DND-41 (cell line): ENCODE measurements at regions not wholly inside any gene's neighbourhood (a gene's known extent, or its start where the extent isn't known, plus 50 kb on each side); places are given as distances from the start of the nearest gene placed in this dataset.
"Not testable (repeated sequence)": the region's sequence is repeated elsewhere in the genome, so short reads cannot be mapped to it uniquely, and the experiment has no call there.

Experiments used
- ATAC-seq: fragments of 200-7000 bp; cut with Tn5 transposase; 3 replicates; pipeline ENCODE4 v1.9.1; 2021; ENCODE audit warnings: low read depth; ENCODE audit not compliant: insufficient read depth
- DNase-seq: peaks from one replicate; pipeline ENCODE4 v3.0.0-alpha.2; 2020
- H2AFZ ChIP-seq: 2 replicates; pipeline ENCODE4 v1.6.0; 2012; ENCODE audit warnings: low read depth, low read length
- H3K27ac ChIP-seq: 2 replicates; pipeline ENCODE4 v1.5.1; 2012; ENCODE audit warnings: low read length, inconsistent platforms
- H3K27me3 ChIP-seq: fragments of 200-600 bp; sonication (generic); 2 replicates; pipeline ENCODE4 v1.6.0; 2012; ENCODE audit warnings: low read length, mild to moderate bottlenecking, inconsistent platforms; ENCODE audit not compliant: insufficient read depth, poor library complexity
- H3K36me3 ChIP-seq: 2 replicates; pipeline ENCODE4 v1.5.1; 2012; ENCODE audit warnings: low read length, inconsistent platforms; ENCODE audit not compliant: insufficient read depth
- H3K4me1 ChIP-seq: 2 replicates; pipeline ENCODE4 v1.5.1; 2012; ENCODE audit warnings: mild to moderate bottlenecking, low read length; ENCODE audit not compliant: insufficient read depth
- H3K4me2 ChIP-seq: 2 replicates; pipeline ENCODE4 v1.6.0; 2012; ENCODE audit warnings: mild to moderate bottlenecking, moderate library complexity, low read length, inconsistent platforms; ENCODE audit not compliant: insufficient read depth
- H3K4me3 ChIP-seq, 2 experiments: fragments of 200-600 bp in 1 of 2; shearing (Covaris generic) in 1 of 2; 2 replicates each; pipeline ENCODE4 v1.5.1; 2012 to 2016; ENCODE audit warnings: inconsistent platforms in 2 of 2, low read length in 2 of 2, mild to moderate bottlenecking in 2 of 2, low read depth in 1 of 2, moderate library complexity in 1 of 2
- H3K79me2 ChIP-seq: 2 replicates; pipeline ENCODE4 v1.6.0; 2012; ENCODE audit warnings: low read length, inconsistent platforms; ENCODE audit not compliant: insufficient read depth
- H3K9ac ChIP-seq: 2 replicates; pipeline ENCODE4 v1.6.0; 2012; ENCODE audit warnings: low read depth, mild to moderate bottlenecking, inconsistent platforms, low read length, moderate library complexity
- H3K9me3 ChIP-seq: 2 replicates; pipeline ENCODE4 v1.5.1; 2012; ENCODE audit warnings: low read length, moderate library complexity, mild to moderate bottlenecking, inconsistent platforms; ENCODE audit not compliant: insufficient read depth, severe bottlenecking
- H4K20me1 ChIP-seq: 2 replicates; pipeline ENCODE4 v1.6.0; 2012; ENCODE audit warnings: low read length; ENCODE audit not compliant: insufficient read depth
- CTCF ChIP-seq: IDR thresholded peaks from 2 replicates; pipeline ENCODE4 v1.5.1; 2012; ENCODE audit warnings: borderline replicate concordance, low read length, moderate library complexity, mild to moderate bottlenecking; ENCODE audit not compliant: poor library complexity, severe bottlenecking; ENCODE audit errors: extremely low read depth
- EZH2 ChIP-seq: IDR thresholded peaks from 3 replicates; pipeline ENCODE4 v1.6.1; 2012; ENCODE audit warnings: borderline replicate concordance, low read depth, mild to moderate bottlenecking, moderate library complexity, low read length, inconsistent platforms; ENCODE audit not compliant: severe bottlenecking

- no peak for ATAC-seq
- Histone ChIP-seq H3K9ac (no peak overlapping the region), H3K27ac (no peak overlapping the region)
These were observed 630.5 kb upstream of the IGFBP7 start for GRCh38 chr4:57740625-57741190.

GRCh38 chr4:57736781-57737180, 626.6 kb upstream of the IGFBP7 start:
- Histone ChIP-seq H3K9me3 (no peaks in the 10 kb centered on the region), H3K27me3 (no peaks in the 10 kb centered on the region), H2AFZ (no peak overlapping the region), H3K27ac (no peak overlapping the region), H3K4me3 (no peak overlapping the region), H3K4me1 (no peaks in the 10 kb centered on the region), H3K9ac (no peak overlapping the region), H3K36me3 (no peaks in the 10 kb centered on the region), H4K20me1 (no peaks in the 10 kb centered on the region), H3K79me2 (no peaks in the 10 kb centered on the region), H3K4me2 (no peak overlapping the region)
- ATAC-seq (no peak), DNase-seq (no peak)
- TF ChIP-seq EZH2 (no peak), CTCF (no peak)

More at GRCh38 chr4:57740625-57741190, 630.5 kb upstream of the IGFBP7 start:
- no peak overlapping the region for H2AFZ ChIP-seq
- no peaks in the 10 kb centered on the region for H3K4me1 ChIP-seq
- no peaks in the 10 kb centered on the region for H3K36me3 ChIP-seq
- no peaks in the 10 kb centered on the region for H3K27me3 ChIP-seq
- no peak overlapping the region for H3K4me2 ChIP-seq
- no peaks in the 10 kb centered on the region for H3K79me2 ChIP-seq
- TF ChIP-seq EZH2 (no peak), CTCF (no peak)
- H4K20me1 ChIP-seq: no peaks in the 10 kb centered on the region
- DNase-seq: no peak
- no peak overlapping the region for H3K4me3 ChIP-seq
- no peaks in the 10 kb centered on the region for H3K9me3 ChIP-seq

GRCh38 chr4:57734104-57734670, 624.0 kb upstream of the IGFBP7 start:
- Histone ChIP-seq H2AFZ (no peak overlapping the region), H3K79me2 (no peaks in the 10 kb centered on the region), H3K27me3 (no peaks in the 10 kb centered on the region), H3K4me3 (no peak overlapping the region), H3K4me2 (no peak overlapping the region), H4K20me1 (no peaks in the 10 kb centered on the region), H3K4me1 (no peaks in the 10 kb centered on the region), H3K36me3 (no peaks in the 10 kb centered on the region), H3K9me3 (no peaks in the 10 kb centered on the region), H3K27ac (no peak overlapping the region), H3K9ac (no peak overlapping the region)
- TF ChIP-seq EZH2: no peak
- TF ChIP-seq CTCF: no peak
- DNase-seq: no peak
- no peak for ATAC-seq

- not testable (repeated sequence) for ATAC-seq, H3K4me2 ChIP-seq, H4K20me1 ChIP-seq, H3K4me3 ChIP-seq, H3K9me3 ChIP-seq, H3K27me3 ChIP-seq, DNase-seq, H3K9ac ChIP-seq, H3K79me2 ChIP-seq, H3K36me3 ChIP-seq, H3K4me1 ChIP-seq, H3K27ac ChIP-seq, H2AFZ ChIP-seq
These were observed 619.8 kb upstream of the IGFBP7 start for GRCh38 chr4:57729775-57730570.
